Suprapubic skin (tissue), 4 donors: ENCODE measurements at regions not wholly inside any gene's neighbourhood (a gene's known extent, or its start where the extent isn't known, plus 50 kb on each side); places are given as distances from the start of the nearest gene placed in this dataset.

Source experiments
- EP300 ChIP-seq: sonication (generic); formaldehyde crosslinking; IDR thresholded peaks from one replicate; pipeline ENCODE4 v1.6.1; 2017; ENCODE audit warnings: antibody characterized with exemption
- POLR2A ChIP-seq, 2 donors: fragments of 450-650 bp; IDR thresholded peaks; one replicate each; pipeline ENCODE4 v1.6.1; 2017; ENCODE audit warnings: antibody characterized with exemption in 2 of 2, mild to moderate bottlenecking in 2 of 2, moderate library complexity in 2 of 2
- POLR2AphosphoS5 ChIP-seq, 3 donors: sonication (generic); formaldehyde crosslinking; IDR thresholded peaks; one replicate each; pipeline ENCODE4 v1.6.1; 2017; ENCODE audit warnings: antibody characterized with exemption in 3 of 3
- TF ChIP-seq, protein P1 (sequence below), 2 donors: fragments of 200-600 bp in 1 of 2; fragments of 450-650 bp in 1 of 2; sonication (generic) in 1 of 2; IDR thresholded peaks; one replicate each; pipeline ENCODE4 v1.5.1; 2016 to 2019; ENCODE audit warnings: antibody characterized with exemption in 2 of 2, mild to moderate bottlenecking in 1 of 2, moderate library complexity in 1 of 2

DNA sequence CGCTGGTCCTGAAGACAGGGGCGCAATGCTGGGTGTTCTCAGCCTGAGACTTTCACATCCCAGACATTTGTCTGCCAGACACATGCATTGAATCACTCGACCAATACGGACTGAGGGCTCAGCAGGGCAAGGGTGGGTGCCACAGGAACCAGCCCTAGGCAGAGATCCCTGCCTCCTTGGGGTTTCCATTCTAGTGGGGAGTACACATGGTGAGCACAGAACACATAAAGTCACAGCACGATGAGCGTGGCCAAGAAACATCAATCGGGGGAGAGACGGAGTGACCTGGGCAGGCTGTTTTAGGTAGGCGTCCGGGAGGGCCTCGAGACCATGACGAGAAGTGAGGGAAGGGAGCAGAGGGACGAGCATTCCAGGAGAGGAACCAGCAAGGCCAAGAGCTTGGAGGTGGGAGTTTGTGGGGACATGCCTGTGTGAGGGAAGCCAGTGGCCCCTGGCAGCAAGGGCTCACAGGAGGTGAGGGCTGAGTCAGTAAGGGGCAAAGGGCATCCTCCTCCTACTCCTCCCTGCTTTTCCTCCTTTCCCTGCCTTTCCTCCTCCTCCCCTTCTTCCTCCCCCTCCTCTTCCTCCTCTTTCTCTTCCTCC, 126.3 kb upstream of the PEG3 start:
- no peak for TF ChIP-seq POLR2AphosphoS5 (IDR thresholded peaks at IDR 0.05)
- TF ChIP-seq, protein P1, sequence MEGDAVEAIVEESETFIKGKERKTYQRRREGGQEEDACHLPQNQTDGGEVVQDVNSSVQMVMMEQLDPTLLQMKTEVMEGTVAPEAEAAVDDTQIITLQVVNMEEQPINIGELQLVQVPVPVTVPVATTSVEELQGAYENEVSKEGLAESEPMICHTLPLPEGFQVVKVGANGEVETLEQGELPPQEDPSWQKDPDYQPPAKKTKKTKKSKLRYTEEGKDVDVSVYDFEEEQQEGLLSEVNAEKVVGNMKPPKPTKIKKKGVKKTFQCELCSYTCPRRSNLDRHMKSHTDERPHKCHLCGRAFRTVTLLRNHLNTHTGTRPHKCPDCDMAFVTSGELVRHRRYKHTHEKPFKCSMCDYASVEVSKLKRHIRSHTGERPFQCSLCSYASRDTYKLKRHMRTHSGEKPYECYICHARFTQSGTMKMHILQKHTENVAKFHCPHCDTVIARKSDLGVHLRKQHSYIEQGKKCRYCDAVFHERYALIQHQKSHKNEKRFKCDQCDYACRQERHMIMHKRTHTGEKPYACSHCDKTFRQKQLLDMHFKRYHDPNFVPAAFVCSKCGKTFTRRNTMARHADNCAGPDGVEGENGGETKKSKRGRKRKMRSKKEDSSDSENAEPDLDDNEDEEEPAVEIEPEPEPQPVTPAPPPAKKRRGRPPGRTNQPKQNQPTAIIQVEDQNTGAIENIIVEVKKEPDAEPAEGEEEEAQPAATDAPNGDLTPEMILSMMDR (IDR thresholded peaks at IDR 0.05), result no peak
- no peak for TF ChIP-seq POLR2A (IDR thresholded peaks at IDR 0.05)
- no peak for TF ChIP-seq EP300
